ENCODE measurements at regions not wholly inside any gene's neighbourhood (a gene's known extent, or its start where the extent isn't known, plus 50 kb on each side); places are given as distances from the start of the nearest gene placed in this dataset.
"Not testable (repeated sequence)": the region's sequence is repeated elsewhere in the genome, so short reads cannot be mapped to it uniquely, and the experiment has no call there.

GRCh38 chr4:154982187-154983047, 201.3 kb downstream of the RBM46 start:
- DNase-seq (ENCODE audit: low read depth, low spot score), result no peak

- DNase-seq (ENCODE audit: low read depth, low spot score), result no peak
Observed at GRCh38 chr4:154983714-154984113, 202.6 kb downstream of the RBM46 start.

- DNase-seq (ENCODE audit: low read depth, low spot score), result no peak
Observed at GRCh38 chr4:154984148-154984547, 203.1 kb downstream of the RBM46 start.

GRCh38 chr4:154984616-154985015, 203.5 kb downstream of the RBM46 start:
- no peak for DNase-seq (ENCODE audit: low read depth, low spot score)

GRCh38 chr4:154985673-154986072, 204.6 kb downstream of the RBM46 start:
- DNase-seq (ENCODE audit: low read depth, low spot score), result no peak

- DNase-seq (ENCODE audit: low read depth, low spot score), result no peak
Observed at GRCh38 chr4:154988511-154988910, 207.4 kb downstream of the RBM46 start.

GRCh38 chr4:154989511-154989910, 208.4 kb downstream of the RBM46 start:
- no peak for DNase-seq (ENCODE audit: low read depth, low spot score)

GRCh38 chr4:154997866-154998265, 210.6 kb upstream of the NPY2R start:
- DNase-seq (ENCODE audit: low read depth, low spot score), result not testable (repeated sequence)

GRCh38 chr4:154998284-154998683, 210.2 kb upstream of the NPY2R start:
- DNase-seq (ENCODE audit: low read depth, low spot score), result no peak

- DNase-seq (ENCODE audit: low read depth, low spot score), result no peak
Observed at GRCh38 chr4:154998773-154999172, 209.7 kb upstream of the NPY2R start.

- DNase-seq (ENCODE audit: low read depth, low spot score), result no peak
Observed at GRCh38 chr4:154999950-155000578, 208.4 kb upstream of the NPY2R start.

GRCh38 chr4:155001251-155001650, 207.2 kb upstream of the NPY2R start:
- no peak for DNase-seq (ENCODE audit: low read depth, low spot score)

- DNase-seq (ENCODE audit: low read depth, low spot score), result no peak
Observed at GRCh38 chr4:155005395-155006090, 202.9 kb upstream of the NPY2R start.

- no peak for DNase-seq (ENCODE audit: low read depth, low spot score)
Observed at GRCh38 chr4:155007660-155008176, 200.7 kb upstream of the NPY2R start.

GRCh38 chr4:155008389-155008788, 200.0 kb upstream of the NPY2R start:
- no peak for DNase-seq (ENCODE audit: low read depth, low spot score)

GRCh38 chr4:155009288-155009687, 199.1 kb upstream of the NPY2R start:
- DNase-seq (ENCODE audit: low read depth, low spot score), result no peak

GRCh38 chr4:155010376-155010775, 198.1 kb upstream of the NPY2R start:
- DNase-seq (ENCODE audit: low read depth, low spot score), result no peak

GRCh38 chr4:155011163-155011780, 197.2 kb upstream of the NPY2R start:
- DNase-seq (ENCODE audit: low read depth, low spot score), result no peak

GRCh38 chr4:155012469-155012868, 196.0 kb upstream of the NPY2R start:
- DNase-seq (ENCODE audit: low read depth, low spot score), result no peak

GRCh38 chr4:155017426-155017825, 191.0 kb upstream of the NPY2R start:
- DNase-seq (ENCODE audit: low read depth, low spot score), result no peak

GRCh38 chr4:155025762-155026457, 182.5 kb upstream of the NPY2R start:
- DNase-seq (ENCODE audit: low read depth, low spot score), result peak; percentile 17

Measured in pulmonary artery endothelial cell (primary cell).